Vagina (tissue), 2 donors: ENCODE measurements at regions not wholly inside any gene's neighbourhood (a gene's known extent, or its start where the extent isn't known, plus 50 kb on each side); places are given as distances from the start of the nearest gene placed in this dataset.

Source experiments
- DNase-seq, 2 donors: peaks; one replicate each; pipeline ENCODE4 v3.0.0-alpha.2; 2017; ENCODE audit errors: extremely low spot score in 2 of 2
- H3K27ac ChIP-seq: fragments of 200-600 bp; sonication (generic); one replicate; pipeline ENCODE4 v1.5.1; 2019
- H3K27me3 ChIP-seq: fragments of 200-600 bp; sonication (generic); one replicate; pipeline ENCODE4 v1.5.1; 2019
- H3K36me3 ChIP-seq, 2 donors: fragments of 200-600 bp; sonication (generic); one replicate each; pipeline ENCODE4 v1.5.1; 2017 to 2019
- H3K4me1 ChIP-seq: fragments of 200-600 bp; sonication (generic); one replicate; pipeline ENCODE4 v1.5.1; 2019
- H3K4me3 ChIP-seq, 2 donors: fragments of 200-600 bp; sonication (generic); 1 replicate in 1 of 2; 2 replicates in 1 of 2; pipeline ENCODE4 v1.5.1; 2016 to 2019
- H3K9me3 ChIP-seq: fragments of 200-600 bp; sonication (generic); one replicate; pipeline ENCODE4 v1.5.1; 2019
- POLR2A ChIP-seq, 2 donors: fragments of 450-650 bp; IDR thresholded peaks; one replicate each; pipeline ENCODE4 v1.6.1; 2017; ENCODE audit warnings: antibody characterized with exemption in 2 of 2, mild to moderate bottlenecking in 2 of 2, moderate library complexity in 2 of 2
- POLR2AphosphoS5 ChIP-seq, 2 donors: sonication (generic); formaldehyde crosslinking; IDR thresholded peaks; one replicate each; pipeline ENCODE4 v1.9.0; 2017; ENCODE audit warnings: antibody characterized with exemption in 2 of 2, mild to moderate bottlenecking in 2 of 2, low read depth in 1 of 2; ENCODE audit not compliant: insufficient read depth in 1 of 2
- intact Hi-C: fragments of 100-400 bp; cut with DNase I; formaldehyde crosslinking; loops from one replicate; pipeline ENCODE4 v1.15.1; 2023
- TF ChIP-seq, protein P1 (sequence below), 3 experiments: fragments of 450-650 bp in 2 of 3; fragments of 200-600 bp in 1 of 3; sonication (generic) in 1 of 3; IDR thresholded peaks; one replicate each; pipeline ENCODE4 v1.5.1; 2017 to 2019; ENCODE audit warnings: antibody characterized with exemption in 3 of 3, mild to moderate bottlenecking in 2 of 3, moderate library complexity in 2 of 3

DNA sequence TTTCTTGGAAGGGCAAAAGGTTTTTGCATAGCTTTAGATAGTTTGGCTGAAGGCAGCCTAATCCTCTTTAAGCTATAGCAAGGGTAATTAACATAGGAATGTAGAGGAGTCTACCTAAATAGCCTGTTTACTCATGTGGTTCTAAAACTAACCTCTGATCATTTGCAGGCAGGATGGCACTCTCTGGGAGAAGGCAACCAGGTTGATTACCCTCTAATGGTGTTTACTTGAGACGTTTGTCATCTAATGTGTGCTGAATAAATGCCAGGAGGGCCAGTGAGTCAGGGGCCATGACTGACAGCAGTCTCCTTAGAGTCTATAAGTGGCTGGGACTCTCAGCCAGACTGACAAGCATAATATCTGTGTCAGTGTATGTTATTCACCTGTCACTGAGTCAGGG, 286.4 kb downstream of the PCNX1 start:
- Histone ChIP-seq H3K9me3 (no peaks in the 10 kb centered on the region), H3K27me3 (no peaks in the 10 kb centered on the region), H3K36me3 (no peaks in the 10 kb centered on the region), H3K27ac (no peak overlapping the region), H3K4me1 (no peaks in the 10 kb centered on the region), H3K4me3 (no peak overlapping the region)
- DNase-seq = no peak
- intact Hi-C loops = no loop called here
- TF ChIP-seq POLR2A (IDR thresholded peaks at IDR 0.05) = no peak
- TF ChIP-seq POLR2AphosphoS5 (IDR thresholded peaks at IDR 0.05; ENCODE audit: insufficient read depth in 1 of 2, low read depth in 1 of 2) = no peak
- TF ChIP-seq, protein P1, sequence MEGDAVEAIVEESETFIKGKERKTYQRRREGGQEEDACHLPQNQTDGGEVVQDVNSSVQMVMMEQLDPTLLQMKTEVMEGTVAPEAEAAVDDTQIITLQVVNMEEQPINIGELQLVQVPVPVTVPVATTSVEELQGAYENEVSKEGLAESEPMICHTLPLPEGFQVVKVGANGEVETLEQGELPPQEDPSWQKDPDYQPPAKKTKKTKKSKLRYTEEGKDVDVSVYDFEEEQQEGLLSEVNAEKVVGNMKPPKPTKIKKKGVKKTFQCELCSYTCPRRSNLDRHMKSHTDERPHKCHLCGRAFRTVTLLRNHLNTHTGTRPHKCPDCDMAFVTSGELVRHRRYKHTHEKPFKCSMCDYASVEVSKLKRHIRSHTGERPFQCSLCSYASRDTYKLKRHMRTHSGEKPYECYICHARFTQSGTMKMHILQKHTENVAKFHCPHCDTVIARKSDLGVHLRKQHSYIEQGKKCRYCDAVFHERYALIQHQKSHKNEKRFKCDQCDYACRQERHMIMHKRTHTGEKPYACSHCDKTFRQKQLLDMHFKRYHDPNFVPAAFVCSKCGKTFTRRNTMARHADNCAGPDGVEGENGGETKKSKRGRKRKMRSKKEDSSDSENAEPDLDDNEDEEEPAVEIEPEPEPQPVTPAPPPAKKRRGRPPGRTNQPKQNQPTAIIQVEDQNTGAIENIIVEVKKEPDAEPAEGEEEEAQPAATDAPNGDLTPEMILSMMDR (IDR thresholded peaks at IDR 0.05) = no peak

DNA sequence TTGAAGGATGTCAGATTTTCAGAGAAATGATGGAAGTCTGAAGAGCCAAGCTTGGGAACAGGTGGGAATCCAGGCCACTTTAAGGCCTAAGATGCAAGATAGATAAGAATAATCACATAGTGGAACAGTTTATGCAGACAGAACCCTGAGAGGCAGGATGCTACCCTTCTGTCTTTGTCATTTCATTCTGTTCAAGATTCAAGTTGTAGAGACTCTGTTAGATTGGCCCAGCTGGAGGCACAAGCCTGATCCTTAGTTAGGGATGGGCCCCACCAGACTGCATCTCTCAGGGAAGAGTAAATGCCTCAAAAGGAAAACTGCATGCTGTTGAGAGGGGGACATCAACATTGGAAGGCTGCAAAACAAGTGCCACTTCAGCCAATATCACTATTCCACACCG, 287.0 kb downstream of the PCNX1 start:
- Histone ChIP-seq H3K4me1 (no peaks in the 10 kb centered on the region), H3K27me3 (no peaks in the 10 kb centered on the region), H3K4me3 (no peak overlapping the region), H3K27ac (no peak overlapping the region), H3K36me3 (no peaks in the 10 kb centered on the region), H3K9me3 (no peaks in the 10 kb centered on the region)
- DNase-seq = no peak
- TF ChIP-seq POLR2A (IDR thresholded peaks at IDR 0.05) (no peak), POLR2AphosphoS5 (IDR thresholded peaks at IDR 0.05; ENCODE audit: insufficient read depth in 1 of 2, low read depth in 1 of 2) (no peak)
- TF ChIP-seq, protein P1 (IDR thresholded peaks at IDR 0.05) = no peak
- intact Hi-C loops = no loop called here

DNA sequence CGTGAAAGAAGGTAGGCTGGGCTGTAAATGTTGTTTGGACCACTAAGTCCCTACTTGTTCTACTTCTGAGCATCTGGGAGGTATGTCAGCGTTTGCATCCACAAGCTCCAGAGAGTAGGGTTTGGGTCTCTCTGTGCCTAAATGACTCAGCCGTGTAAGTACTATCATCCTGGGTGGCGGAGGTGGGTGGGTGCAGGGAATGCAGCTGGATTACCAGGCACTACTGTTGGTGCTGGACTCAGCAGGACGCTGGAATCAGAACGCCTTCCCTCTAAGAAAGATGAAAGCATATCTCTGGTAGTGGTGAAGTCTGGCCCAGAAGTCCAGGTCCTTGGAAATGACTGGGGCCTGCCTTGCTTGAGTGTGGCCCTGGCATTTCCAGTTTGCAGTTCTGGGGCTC, 289.7 kb downstream of the PCNX1 start:
- intact Hi-C loops = no loop called here
- Histone ChIP-seq H3K36me3 (no peaks in the 10 kb centered on the region), H3K27me3 (no peaks in the 10 kb centered on the region), H3K4me3 (no peak overlapping the region), H3K9me3 (no peaks in the 10 kb centered on the region), H3K27ac (no peak overlapping the region), H3K4me1 (no peaks in the 10 kb centered on the region)
- TF ChIP-seq POLR2A (IDR thresholded peaks at IDR 0.05) (no peak), POLR2AphosphoS5 (IDR thresholded peaks at IDR 0.05; ENCODE audit: insufficient read depth in 1 of 2, low read depth in 1 of 2) (no peak)
- TF ChIP-seq, protein P1 (IDR thresholded peaks at IDR 0.05) = no peak
- DNase-seq = no peak

DNA sequence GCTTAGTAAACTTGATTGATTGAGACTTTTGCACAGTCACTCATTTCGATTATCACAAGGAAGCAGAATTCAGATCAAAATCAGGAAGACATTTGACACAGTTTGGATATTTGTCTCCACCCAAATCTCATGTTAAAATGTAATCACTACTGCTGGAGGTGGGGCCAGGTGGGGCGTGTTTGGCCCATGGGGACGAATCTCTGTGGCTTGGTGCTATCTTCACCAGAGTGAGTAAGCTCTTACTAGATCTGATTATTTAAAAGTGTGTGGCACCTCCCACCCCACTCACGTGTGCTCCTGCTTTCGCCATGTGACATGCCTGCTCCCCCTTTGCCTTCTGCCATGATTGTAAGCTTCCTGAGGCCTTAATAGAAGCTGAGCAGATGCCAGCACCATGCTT, 291.4 kb downstream of the PCNX1 start:
- no peak for DNase-seq
- TF ChIP-seq, protein P1 (IDR thresholded peaks at IDR 0.05) = no peak
- TF ChIP-seq POLR2AphosphoS5 (IDR thresholded peaks at IDR 0.05; ENCODE audit: insufficient read depth in 1 of 2, low read depth in 1 of 2) (no peak), POLR2A (IDR thresholded peaks at IDR 0.05) (no peak)
- intact Hi-C loops = no loop called here
- Histone ChIP-seq H3K4me1 (no peaks in the 10 kb centered on the region), H3K4me3 (no peak overlapping the region), H3K36me3 (no peaks in the 10 kb centered on the region), H3K9me3 (no peaks in the 10 kb centered on the region), H3K27me3 (no peaks in the 10 kb centered on the region), H3K27ac (no peak overlapping the region)

DNA sequence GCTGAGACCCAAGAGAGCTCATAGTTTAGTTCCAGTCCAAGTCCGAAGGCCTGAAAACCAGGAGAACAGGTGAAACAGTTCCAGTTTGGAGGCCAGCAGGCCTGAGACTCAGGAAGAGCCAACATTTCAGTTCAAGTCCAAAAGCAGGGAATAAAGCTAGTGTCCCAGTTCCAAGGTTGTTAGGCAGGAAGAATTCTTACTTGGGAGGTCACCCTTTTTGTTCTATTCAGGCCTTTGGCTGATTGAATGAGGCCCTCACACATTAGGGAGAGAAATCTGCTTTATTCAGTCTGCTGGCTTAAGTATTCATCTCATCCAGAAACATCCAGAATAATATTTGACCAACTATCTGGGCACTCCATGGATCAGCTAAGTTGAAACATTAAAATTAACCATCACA, 294.6 kb downstream of the PCNX1 start:
- intact Hi-C loops = no loop called here
- no peaks in the 10 kb centered on the region for H3K4me1 ChIP-seq
- DNase-seq = no peak
- TF ChIP-seq, protein P1 (IDR thresholded peaks at IDR 0.05) = no peak
- TF ChIP-seq POLR2A (IDR thresholded peaks at IDR 0.05) (no peak), POLR2AphosphoS5 (IDR thresholded peaks at IDR 0.05; ENCODE audit: insufficient read depth in 1 of 2, low read depth in 1 of 2) (no peak)
- H3K27me3 ChIP-seq = no peaks in the 10 kb centered on the region
- no peak overlapping the region for H3K4me3 ChIP-seq
- H3K9me3 ChIP-seq = no peaks in the 10 kb centered on the region
- no peaks in the 10 kb centered on the region for H3K36me3 ChIP-seq
- no peak overlapping the region for H3K27ac ChIP-seq
